ENCODE measurements at regions not wholly inside any gene's neighbourhood (a gene's known extent, or its start where the extent isn't known, plus 50 kb on each side); places are given as distances from the start of the nearest gene placed in this dataset.

GRCh38 chr14:94946244-94946643 lies 176.3 kb upstream of the GSC start:
- Histone ChIP-seq H4K20me1 (replicated peaks; ENCODE audit: insufficient read depth) (no peaks in the 10 kb centered on the region), H3K9me2 (ENCODE audit: insufficient read depth) (0 out of 2 replicates have a peak, but pooled peaks cover 6% of the 10 kb centered on the region), H3K79me2 (replicated peaks; ENCODE audit: insufficient read depth) (no peaks in the 10 kb centered on the region), H3K4me1 (ENCODE audit: insufficient read depth) (no peaks in the 10 kb centered on the region), H3K27ac (ENCODE audit: low read depth) (no peak overlapping the region), H3K4me3 (no peak overlapping the region), H3F3A (replicated peaks; ENCODE audit: low read depth) (no peaks in the 10 kb centered on the region), H3K4me2 (no peak overlapping the region), H3K36me3 (ENCODE audit: insufficient read depth) (no peaks in the 10 kb centered on the region), H2AFZ (no peak overlapping the region), H3K27me3 (ENCODE audit: insufficient read depth) (no peaks in the 10 kb centered on the region)
- TF ChIP-seq ETS1 (IDR thresholded peaks at IDR 0.05) (no peak), CTCF (conservative IDR thresholded peaks at IDR 0.05; ENCODE audit: low read depth in 2 of 2) (no peak), EZH2 (IDR thresholded peaks at IDR 0.05; ENCODE audit: low read depth, unreplicated experiment) (no peak)
- H3K27me3 Mint-ChIP-seq (ENCODE audit: insufficient read depth, low read depth, poor library complexity) = peaks cover 2% of the 10 kb centered on the region
- ATAC-seq = no peak
- no peaks in the 10 kb centered on the region for H3K36me3 Mint-ChIP-seq (ENCODE audit: low read depth)
- no peaks in the 10 kb centered on the region; the same call in 2 of the 3 replicates for H3K9me3 Mint-ChIP-seq
- no peaks in the 10 kb centered on the region for H3K4me1 Mint-ChIP-seq
- H3K4me3 Mint-ChIP-seq = no peak overlapping the region
- DNase-seq (ENCODE audit: low spot score) = no peak
- H3K27ac Mint-ChIP-seq = no peak overlapping the region

GRCh38 chr14:94945615-94946014 lies 175.7 kb upstream of the GSC start:
- H3F3A ChIP-seq (replicated peaks; ENCODE audit: low read depth) = no peaks in the 10 kb centered on the region
- H2AFZ ChIP-seq = no peak overlapping the region
- no peaks in the 10 kb centered on the region for H3K36me3 ChIP-seq (ENCODE audit: insufficient read depth)
- no peak overlapping the region for H3K4me3 ChIP-seq
- Mint-ChIP-seq H3K4me3 (no peak overlapping the region), H3K27me3 (ENCODE audit: insufficient read depth, low read depth, poor library complexity) (peaks cover under 1% of the 10 kb centered on the region), H3K27ac (no peak overlapping the region), H3K4me1 (no peaks in the 10 kb centered on the region), H3K9me3 (no peaks in the 10 kb centered on the region; the same call in 2 of the 3 replicates), H3K36me3 (ENCODE audit: low read depth) (no peaks in the 10 kb centered on the region)
- DNase-seq (ENCODE audit: low spot score) (no peak), ATAC-seq (no peak)
- no peaks in the 10 kb centered on the region for H3K27me3 ChIP-seq (ENCODE audit: insufficient read depth)
- no peak overlapping the region for H3K27ac ChIP-seq (ENCODE audit: low read depth)
- H3K9me2 ChIP-seq (ENCODE audit: insufficient read depth) = 0 out of 2 replicates have a peak, but pooled peaks cover 6% of the 10 kb centered on the region
- no peaks in the 10 kb centered on the region for H4K20me1 ChIP-seq (replicated peaks; ENCODE audit: insufficient read depth)
- H3K79me2 ChIP-seq (replicated peaks; ENCODE audit: insufficient read depth) = no peaks in the 10 kb centered on the region
- no peaks in the 10 kb centered on the region for H3K4me1 ChIP-seq (ENCODE audit: insufficient read depth)
- H3K4me2 ChIP-seq = no peak overlapping the region
- no peak for TF ChIP-seq JUNB (IDR thresholded peaks at IDR 0.05; ENCODE audit: unreplicated experiment)
- no peak for TF ChIP-seq EZH2phosphoT487 (IDR thresholded peaks at IDR 0.05; ENCODE audit: unreplicated experiment)
- no peak for TF ChIP-seq CREB1 (CRISPR knock-in tag; IDR thresholded peaks at IDR 0.05; ENCODE audit: low read depth)
- no peak for TF ChIP-seq ZNF462 (CRISPR knock-in tag; IDR thresholded peaks at IDR 0.05)
- TF ChIP-seq CTCF (conservative IDR thresholded peaks at IDR 0.05; ENCODE audit: low read depth in 2 of 2) = no peak
- no peak for TF ChIP-seq ETS1 (IDR thresholded peaks at IDR 0.05)
- TF ChIP-seq STAT1 (IDR thresholded peaks at IDR 0.05; ENCODE audit: unreplicated experiment) = no peak
- TF ChIP-seq EZH2 (IDR thresholded peaks at IDR 0.05; ENCODE audit: low read depth, unreplicated experiment) = no peak
